GM18502 (cell line): ENCODE measurements at regions not wholly inside any gene's neighbourhood (a gene's known extent, or its start where the extent isn't known, plus 50 kb on each side); places are given as distances from the start of the nearest gene placed in this dataset.

Source experiments
- ATAC-seq: cut with Tn5 transposase; IDR thresholded peaks from one replicate; pipeline ENCODE4 v1.9.1; 2021; ENCODE audit warnings: mild to moderate bottlenecking; ENCODE audit not compliant: unreplicated experiment, poor library complexity

GRCh38 chr14:98748966-98749365 is 523.0 kb downstream of the BCL11B start:
- no peak for ATAC-seq

DNA sequence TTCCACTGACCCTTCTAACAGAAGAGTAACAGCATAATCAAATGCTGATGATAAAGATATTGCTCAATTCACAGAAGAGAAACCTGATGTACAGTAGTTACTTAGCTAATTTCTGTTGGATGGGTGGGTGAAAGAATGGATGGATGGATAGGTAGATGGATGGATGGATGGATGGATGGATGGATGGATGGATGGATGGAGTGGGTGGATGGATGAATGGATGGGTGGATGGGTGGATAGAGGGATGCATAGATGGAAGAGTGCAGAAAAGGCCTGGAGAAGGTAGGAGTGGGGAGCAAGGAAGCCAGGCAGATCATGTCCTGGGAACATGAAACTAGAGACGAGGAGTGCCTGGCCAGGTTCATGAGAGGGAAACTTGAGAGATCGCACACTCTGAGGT is 520.9 kb downstream of the BCL11B start:
- no peak for ATAC-seq

DNA sequence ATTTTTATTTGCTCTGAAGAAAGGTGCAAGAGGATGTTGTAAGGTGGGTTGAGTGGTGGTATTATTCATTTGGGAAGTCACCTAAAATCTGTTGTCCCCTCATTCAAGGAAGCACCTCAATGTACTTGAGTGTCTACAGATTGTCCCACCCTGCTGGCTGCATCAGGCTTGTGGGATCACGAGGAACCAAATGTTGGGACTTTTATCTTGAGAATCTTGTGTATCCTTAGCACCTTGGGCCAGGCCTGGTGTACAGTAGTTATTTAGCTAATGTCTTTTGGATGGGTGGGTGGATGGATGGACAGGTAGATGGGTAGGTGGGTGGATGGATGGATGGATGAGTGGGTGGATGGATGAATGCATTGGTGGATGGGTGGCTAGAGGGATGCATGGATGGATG is 519.3 kb downstream of the BCL11B start:
- ATAC-seq = no peak

- no peak for ATAC-seq
Observed at GRCh38 chr14:98754343-98755020, 517.5 kb downstream of the BCL11B start.

- ATAC-seq = no peak
Observed at GRCh38 chr14:98756749-98757148, 515.2 kb downstream of the BCL11B start.

DNA sequence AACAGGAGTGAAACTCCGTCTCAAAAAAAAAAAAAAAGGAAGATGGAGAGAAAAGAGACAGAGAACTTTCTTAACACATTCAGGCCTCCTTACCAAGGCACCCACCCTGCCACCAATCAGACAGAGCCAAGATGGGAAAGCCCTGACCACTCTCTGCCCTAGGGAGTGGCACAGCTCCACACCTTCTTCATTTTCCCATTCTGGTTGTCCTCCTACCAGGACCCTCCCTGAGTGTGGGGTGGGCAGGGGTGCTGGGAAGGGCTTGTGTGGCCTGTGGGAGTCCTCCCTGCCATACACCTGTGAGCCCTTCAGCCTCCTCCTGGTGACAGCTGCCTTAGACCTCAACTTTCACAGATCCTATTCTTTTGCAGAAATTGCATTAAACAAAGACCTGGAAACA is 513.6 kb downstream of the BCL11B start:
- no peak for ATAC-seq

- no peak for ATAC-seq
Observed at GRCh38 chr14:98761993-98762392, 510.0 kb downstream of the BCL11B start.

DNA sequence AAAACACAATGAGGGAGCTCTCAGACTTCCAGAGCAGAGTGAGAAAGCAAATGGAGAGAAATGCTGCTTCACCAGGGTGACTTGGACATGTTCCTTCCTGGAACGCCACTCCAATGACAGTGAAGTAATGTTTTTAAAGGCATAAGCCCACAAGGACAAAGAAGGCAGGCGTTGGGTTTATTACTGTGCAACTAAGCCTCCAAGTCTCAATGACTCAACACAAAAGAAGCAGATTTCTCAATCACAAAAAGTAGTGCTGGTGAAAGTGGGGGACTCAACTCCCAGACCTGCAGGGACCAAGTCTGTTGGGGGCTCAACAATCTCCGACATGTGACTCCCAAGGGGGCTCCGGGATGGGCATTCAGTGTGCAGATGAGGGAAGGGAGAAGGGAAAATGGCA is 505.2 kb downstream of the BCL11B start:
- ATAC-seq = no peak

DNA sequence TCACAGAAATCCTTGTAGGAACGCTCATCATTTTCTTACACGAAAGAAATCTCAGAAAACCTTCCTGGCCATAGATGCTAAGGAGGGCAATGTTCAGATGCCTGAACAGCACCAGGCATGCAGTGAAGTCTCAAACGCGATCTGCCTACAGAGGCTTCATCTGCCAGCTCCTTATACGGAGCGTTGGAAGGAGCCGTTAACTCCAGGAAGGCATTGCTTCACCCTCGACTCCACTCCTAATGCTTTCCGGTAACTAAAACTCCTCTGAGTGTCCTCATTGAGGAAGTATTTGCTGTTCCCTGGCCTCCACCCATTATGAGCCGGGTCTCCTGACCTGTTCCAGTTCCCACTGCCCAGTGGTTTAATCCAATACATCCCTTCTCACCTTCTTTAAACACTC is 502.7 kb downstream of the BCL11B start:
- no peak for ATAC-seq

DNA sequence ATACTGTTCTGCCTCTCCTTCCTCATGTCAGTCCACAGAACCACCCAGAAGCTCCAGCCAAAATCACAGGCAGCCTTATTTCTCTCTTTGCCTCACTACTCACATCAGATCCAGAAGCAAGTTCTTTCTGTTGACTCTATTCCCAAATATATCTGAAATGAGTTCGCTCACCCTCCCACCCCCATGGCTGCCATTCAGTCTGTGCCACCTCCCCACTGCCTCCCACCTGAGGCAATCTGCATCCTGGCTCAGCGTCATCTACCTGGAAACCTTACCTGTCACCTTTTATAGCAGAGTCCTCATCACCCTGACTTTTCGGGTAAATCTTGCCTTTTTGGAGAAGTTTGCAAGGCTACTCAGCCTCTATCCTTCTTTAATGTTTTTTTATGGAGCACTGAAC is 501.8 kb downstream of the BCL11B start:
- ATAC-seq = no peak

- ATAC-seq = no peak
Observed at GRCh38 chr14:98773814-98774213, 498.2 kb downstream of the BCL11B start.

DNA sequence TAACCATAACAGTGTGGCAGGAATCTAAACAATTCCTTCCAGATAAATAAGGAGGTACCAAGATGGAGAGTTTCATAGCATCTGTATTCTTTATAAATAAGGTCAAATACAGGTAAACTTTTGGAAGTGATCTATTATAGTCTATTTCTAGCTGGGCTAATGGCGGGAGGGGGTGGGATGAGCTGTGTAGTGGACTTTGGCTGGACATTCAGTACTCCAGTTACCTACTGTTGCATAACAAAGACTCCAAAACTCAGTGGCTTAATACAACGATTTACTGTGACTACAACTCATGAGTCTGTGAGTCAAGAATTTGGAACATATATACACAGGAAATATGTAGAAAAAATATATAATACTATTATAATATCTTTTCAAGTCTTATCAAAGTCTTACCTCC is 496.1 kb downstream of the BCL11B start:
- ATAC-seq = no peak

DNA sequence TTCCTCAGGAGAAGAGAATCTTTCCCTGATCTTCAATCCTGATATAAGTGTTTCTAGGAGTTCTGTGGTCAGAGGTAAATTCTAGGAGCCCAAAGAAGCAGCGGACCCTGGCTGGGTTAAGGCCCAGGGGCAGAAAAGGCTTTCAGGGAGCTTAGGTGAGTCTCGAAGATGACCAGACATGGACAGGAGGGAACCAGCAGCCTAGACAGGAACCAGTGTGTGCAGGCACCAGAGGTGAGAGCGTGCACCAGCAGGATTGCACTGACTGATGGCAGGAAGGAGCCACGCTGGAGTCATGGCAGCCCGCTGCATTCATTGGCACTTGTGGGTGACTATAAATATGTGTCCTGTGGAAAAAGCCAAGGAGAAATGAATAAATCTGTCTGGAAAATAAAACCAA is 489.9 kb downstream of the BCL11B start:
- no peak for ATAC-seq

DNA sequence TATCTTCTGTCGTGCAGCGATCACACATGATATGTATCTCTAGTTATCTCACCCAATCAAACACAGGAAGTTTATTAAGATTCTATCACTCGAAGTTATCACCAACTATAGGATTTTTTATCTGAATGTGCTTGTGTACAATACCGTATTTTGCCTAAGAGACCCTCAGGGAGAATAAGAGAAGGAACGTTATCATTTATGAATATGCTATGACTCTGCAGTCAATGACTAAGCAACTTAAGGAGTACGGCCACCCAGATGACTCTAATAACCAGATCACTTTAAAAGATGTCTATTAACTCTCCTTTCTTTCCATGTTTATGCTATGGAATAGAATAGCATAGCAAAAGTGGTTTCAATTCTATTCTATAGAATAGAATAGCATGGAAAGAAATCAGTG is 486.4 kb downstream of the BCL11B start:
- ATAC-seq = no peak

DNA sequence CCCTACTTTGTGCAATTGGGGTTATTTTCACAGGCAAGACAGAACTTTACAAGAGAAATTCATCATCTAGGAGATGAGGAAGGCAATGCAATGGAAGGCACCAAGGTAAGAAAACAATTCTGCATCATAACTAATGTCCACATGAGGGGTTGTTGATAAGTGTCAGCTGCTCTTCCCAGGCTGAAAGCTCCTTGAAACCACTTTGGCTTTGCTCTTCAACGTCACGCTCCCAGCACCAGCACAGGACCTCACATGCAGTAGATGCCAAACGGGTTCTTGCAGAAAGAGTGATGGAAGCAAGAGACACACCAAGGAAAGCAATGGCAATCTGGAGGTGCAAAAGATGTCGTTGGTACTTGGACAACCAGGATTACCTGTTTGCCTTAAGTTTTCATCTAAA is 485.5 kb downstream of the BCL11B start:
- ATAC-seq = no peak

DNA sequence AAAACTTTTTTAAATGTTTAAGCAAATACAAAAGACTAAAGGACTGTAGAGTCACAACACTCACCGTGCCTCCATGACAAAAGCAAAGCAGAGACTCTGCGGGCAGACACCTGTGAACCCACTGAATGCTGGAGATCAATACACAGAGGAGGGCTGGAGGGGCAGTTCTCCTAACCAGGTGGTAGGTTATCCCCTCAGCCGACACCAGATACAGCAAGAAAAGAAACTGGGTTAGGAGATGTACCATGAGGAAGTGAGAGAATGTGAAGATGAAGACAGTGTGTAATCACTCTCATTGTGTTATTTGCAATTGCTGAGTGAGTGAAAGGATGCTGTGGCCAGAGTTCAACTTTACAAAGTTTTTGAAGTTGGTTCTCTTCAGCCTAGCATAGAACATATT is 480.3 kb downstream of the BCL11B start:
- no peak for ATAC-seq

- no peak for ATAC-seq
Observed at GRCh38 chr14:98792171-98792570, 479.8 kb downstream of the BCL11B start.

DNA sequence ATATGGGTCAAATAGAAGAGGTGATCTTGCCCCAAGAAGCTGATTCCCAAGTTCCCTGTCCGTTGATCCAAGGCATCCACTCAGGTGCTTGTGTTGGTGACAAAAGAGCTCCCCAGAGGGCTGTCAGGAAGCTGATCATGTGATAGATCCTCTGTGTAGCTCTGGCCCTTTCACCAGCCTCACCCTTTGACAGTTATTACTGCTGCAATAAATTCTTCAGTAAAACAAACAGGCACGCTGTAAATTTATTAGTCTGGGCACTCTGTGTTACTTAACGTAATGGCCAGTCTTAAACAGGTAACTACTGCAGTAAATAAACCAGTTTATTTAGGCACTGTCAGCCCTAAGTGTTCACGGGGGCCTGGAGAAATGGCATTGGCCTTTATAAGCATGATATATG is 473.9 kb downstream of the BCL11B start:
- ATAC-seq = no peak

- ATAC-seq = no peak
Observed at GRCh38 chr14:98799891-98800290, 472.1 kb downstream of the BCL11B start.

DNA sequence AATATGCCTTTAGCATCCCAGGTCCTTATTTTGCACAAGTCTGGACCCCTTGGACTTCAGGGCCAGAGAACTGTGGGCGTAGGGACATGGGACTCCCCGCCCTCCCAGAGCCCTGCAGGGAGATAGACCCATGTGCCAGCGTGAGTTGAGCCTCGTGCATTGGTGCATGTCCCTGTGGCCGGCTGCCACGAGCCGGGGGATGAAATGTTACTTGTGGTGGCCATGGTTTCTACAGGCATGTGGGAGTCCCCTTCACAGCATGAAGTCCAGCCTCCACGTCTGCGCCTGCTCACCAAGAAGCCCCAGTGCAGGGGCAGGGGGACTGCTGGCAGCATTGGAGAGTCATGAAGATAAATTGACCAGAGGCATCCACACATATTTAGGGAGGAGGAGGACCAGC is 470.0 kb downstream of the BCL11B start:
- no peak for ATAC-seq

GRCh38 chr14:98803196-98803595 is 468.8 kb downstream of the BCL11B start:
- ATAC-seq = no peak

GRCh38 chr14:98808494-98809407 is 463.2 kb downstream of the BCL11B start:
- no peak for ATAC-seq
